Stimulated activated naive CD8-positive, alpha-beta T cell treated with anti-CD3 and anti-CD28 coated beads, Interleukin-15, Interleukin-2, amounts not matched to agents 100 ng/mL and 50 ng/mL, for 24 hours (primary cell): ENCODE measurements at regions not wholly inside any gene's neighbourhood (a gene's known extent, or its start where the extent isn't known, plus 50 kb on each side); places are given as distances from the start of the nearest gene placed in this dataset.

ENCODE experiments used
- H3K27ac Mint-ChIP-seq: one replicate; pipeline ENCODE4 v1.8.0; 2021; ENCODE audit warnings: mild to moderate bottlenecking, mixed read lengths
- H3K27me3 Mint-ChIP-seq: one replicate; pipeline ENCODE4 v1.8.0; 2021; ENCODE audit warnings: mixed read lengths
- H3K36me3 Mint-ChIP-seq: one replicate; pipeline ENCODE4 v1.8.0; 2021; ENCODE audit warnings: low read depth, mixed read lengths
- H3K4me1 Mint-ChIP-seq: one replicate; pipeline ENCODE4 v1.8.0; 2021; ENCODE audit warnings: low read depth, mixed read lengths
- H3K4me3 Mint-ChIP-seq: one replicate; pipeline ENCODE4 v1.8.0; 2021; ENCODE audit warnings: mild to moderate bottlenecking, mixed read lengths
- H3K9me3 Mint-ChIP-seq: one replicate; pipeline ENCODE4 v1.8.0; 2021; ENCODE audit warnings: mixed read lengths

DNA sequence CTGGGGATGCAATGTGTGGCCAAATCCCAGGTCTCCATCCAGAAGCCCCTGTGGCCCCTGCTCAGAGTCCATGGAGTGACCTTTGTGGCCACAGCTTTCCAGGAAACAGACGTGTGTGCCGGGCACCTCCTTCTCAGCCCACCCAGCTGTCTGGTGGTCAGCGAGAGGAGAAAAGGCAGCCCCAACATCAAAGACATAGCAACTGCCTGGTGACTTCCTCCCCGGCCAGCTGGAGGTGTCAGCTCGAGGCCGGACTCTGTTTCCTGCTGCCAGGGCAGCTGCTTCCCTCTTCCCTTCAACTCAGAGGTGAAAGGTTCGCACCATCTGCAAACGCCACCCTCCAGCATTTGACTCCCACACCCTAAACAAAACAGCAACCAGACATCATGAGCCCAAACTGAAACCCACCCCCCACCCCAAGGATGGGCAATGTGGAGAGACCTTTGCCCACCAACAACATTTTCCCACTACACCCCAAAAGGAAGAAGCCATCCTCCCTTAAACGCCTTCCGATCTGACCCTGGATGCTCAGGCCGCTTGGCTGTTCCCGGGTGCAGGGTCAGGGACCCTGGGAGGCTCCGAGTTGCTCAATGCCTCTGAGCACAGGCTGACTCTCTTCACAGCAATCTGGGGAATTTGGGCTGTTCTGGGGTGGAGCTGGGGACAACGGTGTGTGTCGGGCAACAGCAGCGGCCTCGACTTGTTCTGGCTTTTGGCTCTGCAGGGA is 162.3 kb downstream of the PSMG1 start:
- Mint-ChIP-seq H3K4me3 (no peak overlapping the region), H3K4me1 (peaks cover 9% of the 10 kb centered on the region), H3K9me3 (peaks cover 10% of the 10 kb centered on the region), H3K27me3 (peaks cover 5% of the 10 kb centered on the region), H3K36me3 (no peaks in the 10 kb centered on the region), H3K27ac (no peak overlapping the region)

DNA sequence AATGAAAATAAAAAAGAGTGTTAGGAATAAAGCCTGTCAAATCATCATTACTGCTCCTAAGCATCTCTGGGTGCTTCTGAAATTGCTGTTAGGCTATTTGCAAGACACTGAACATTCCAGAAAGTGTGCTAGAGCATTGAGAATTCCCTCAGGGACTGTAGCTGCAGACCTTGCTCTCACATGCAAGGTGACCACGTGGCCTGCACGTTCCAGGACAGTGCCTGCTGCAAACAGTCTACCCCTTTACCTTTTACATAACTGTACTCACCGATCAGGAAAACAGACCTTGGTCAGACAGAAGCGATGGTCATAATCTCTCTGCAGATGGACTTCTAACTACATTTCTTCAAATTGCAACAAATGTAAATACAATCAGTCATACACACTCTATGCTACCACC is 164.5 kb downstream of the PSMG1 start:
- no peaks in the 10 kb centered on the region for H3K9me3 Mint-ChIP-seq
- H3K27ac Mint-ChIP-seq = no peak overlapping the region
- H3K36me3 Mint-ChIP-seq = no peaks in the 10 kb centered on the region
- H3K4me3 Mint-ChIP-seq = no peak overlapping the region
- H3K27me3 Mint-ChIP-seq = peaks cover 5% of the 10 kb centered on the region
- peaks cover 9% of the 10 kb centered on the region for H3K4me1 Mint-ChIP-seq

GRCh38 chr21:39016740-39017315 is 166.4 kb downstream of the PSMG1 start:
- peak overlapping the region; percentile 12 for H3K27ac Mint-ChIP-seq
- peaks cover 5% of the 10 kb centered on the region for H3K27me3 Mint-ChIP-seq
- no peaks in the 10 kb centered on the region for H3K9me3 Mint-ChIP-seq
- peaks cover 9% of the 10 kb centered on the region for H3K4me1 Mint-ChIP-seq
- H3K36me3 Mint-ChIP-seq = no peaks in the 10 kb centered on the region
- H3K4me3 Mint-ChIP-seq = no peak overlapping the region

DNA sequence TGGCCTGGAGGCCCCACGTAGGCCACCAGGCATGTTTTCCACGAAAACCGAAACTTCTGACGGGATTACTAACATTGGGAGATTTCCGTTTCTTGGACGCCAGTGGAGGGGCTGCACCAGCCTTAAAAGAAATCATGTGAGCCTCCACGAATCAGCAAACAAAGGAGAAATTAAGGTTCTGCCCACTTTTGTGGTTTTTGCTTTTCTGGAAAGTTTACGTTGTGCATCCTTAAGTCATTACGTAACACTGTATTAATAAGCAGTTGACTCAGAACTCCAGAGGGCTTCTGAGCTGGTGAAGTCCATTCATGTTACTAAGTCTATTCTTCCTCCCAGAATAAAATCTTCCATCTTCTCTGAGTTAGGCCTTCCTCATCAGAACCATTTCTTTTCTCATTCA is 168.5 kb downstream of the PSMG1 start:
- Mint-ChIP-seq H3K27me3 (peaks cover 5% of the 10 kb centered on the region), H3K36me3 (no peaks in the 10 kb centered on the region), H3K4me3 (no peak overlapping the region), H3K4me1 (peaks cover 12% of the 10 kb centered on the region), H3K9me3 (no peaks in the 10 kb centered on the region), H3K27ac (no peak overlapping the region)

DNA sequence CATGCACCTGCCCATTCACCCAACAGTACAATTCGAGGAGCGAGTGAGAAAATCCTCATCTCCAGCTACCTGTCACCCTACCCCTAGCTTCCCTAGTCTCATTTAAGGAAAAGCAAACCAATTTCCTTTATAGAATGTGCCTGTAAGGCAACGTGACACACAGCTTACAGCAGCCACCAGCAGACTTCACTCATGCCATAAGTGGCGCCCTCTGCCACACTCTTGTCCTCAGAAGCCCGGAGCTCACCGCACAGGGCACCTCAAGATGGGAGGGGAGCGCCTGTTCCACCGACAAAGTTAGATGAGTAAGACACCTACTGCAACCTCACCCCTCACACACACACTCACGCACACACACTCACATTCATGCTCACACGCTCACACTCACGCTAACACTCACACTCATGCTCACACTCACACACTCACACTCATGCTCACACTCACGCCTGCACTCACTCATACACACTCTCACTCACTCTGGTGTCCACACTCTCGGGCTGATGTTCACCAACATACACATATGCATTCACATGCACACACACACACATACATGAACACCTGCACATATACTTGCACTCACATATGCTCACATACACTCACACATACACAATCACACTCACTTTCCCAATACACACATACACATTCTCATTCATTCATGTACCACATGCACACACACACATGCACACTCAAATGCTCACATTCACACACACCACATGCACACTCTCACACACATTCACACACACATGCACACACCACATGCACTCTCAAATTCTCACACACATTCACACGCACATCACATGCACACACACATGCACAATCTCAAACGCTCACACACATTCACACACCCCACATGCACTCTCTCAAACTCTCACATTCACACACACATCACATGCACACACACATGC is 170.7 kb downstream of the PSMG1 start:
- Mint-ChIP-seq H3K27ac (no peak overlapping the region), H3K9me3 (no peaks in the 10 kb centered on the region), H3K4me3 (no peak overlapping the region), H3K36me3 (no peaks in the 10 kb centered on the region), H3K27me3 (peaks cover 6% of the 10 kb centered on the region), H3K4me1 (peaks cover 12% of the 10 kb centered on the region)

DNA sequence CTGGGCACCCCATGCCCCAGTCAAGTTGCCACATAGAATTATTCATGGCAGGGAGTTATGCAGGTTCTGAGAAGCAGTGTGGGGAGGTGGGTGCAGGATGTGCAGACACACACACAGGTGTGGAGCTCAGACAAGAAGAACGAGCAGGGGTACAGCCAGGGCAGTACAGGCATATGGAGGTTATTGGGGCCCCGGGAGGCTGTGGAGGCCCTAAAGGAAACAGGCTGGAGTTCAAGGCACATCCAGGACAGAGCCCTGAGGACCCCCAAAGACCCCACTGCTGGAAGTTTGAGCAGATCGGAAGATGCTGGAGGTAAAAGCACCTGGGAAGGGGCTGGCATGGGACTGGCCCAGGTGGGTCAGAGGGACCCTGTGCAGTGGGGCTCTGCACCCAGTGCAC is 171.3 kb downstream of the PSMG1 start:
- Mint-ChIP-seq H3K4me1 (peaks cover 6% of the 10 kb centered on the region), H3K27ac (no peak overlapping the region), H3K27me3 (peaks cover 6% of the 10 kb centered on the region), H3K4me3 (no peak overlapping the region), H3K9me3 (no peaks in the 10 kb centered on the region), H3K36me3 (no peaks in the 10 kb centered on the region)

DNA sequence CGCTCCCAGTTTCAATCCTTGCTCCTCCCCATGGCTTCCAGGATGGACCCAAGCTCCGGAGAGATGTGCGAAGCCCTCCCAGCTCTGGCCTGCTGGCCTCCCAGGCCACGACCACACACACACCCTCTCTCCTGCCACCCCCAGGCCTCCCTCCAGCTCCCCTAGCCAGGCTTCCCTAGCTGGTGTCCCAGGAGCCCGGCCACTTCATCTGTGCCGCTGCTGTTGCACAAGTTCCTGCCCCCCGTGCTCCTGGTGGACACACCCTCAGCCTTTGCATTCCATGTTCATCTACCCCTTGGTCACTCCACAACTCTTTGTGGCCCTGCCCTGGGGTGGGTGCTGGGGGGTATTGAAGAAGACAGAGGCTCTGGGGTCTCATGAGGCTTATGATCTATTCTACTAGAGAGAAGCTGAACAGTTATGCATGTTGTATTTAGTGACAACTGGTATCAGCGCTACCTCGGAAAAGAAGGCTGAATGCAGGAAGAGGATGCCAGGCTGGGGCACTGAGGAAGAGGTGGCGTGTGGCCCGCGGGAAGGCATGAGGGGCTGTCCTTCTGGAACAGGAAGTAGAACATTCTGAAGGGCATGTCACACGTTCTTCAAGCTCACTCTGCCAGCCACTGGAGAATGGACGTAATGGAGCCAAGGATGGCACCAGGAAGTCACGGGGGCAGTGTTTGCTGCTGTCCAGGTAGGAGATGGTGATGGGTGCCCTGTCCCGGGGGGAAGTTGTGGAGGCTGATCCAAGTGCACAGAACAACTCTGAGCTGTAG is 172.4 kb downstream of the PSMG1 start:
- Mint-ChIP-seq H3K9me3 (no peaks in the 10 kb centered on the region), H3K4me1 (peaks cover 10% of the 10 kb centered on the region), H3K36me3 (no peaks in the 10 kb centered on the region), H3K4me3 (no peak overlapping the region), H3K27ac (no peak overlapping the region), H3K27me3 (peaks cover 6% of the 10 kb centered on the region)

GRCh38 chr21:39009587-39010225 is 173.5 kb downstream of the PSMG1 start:
- Mint-ChIP-seq H3K36me3 (no peaks in the 10 kb centered on the region), H3K4me1 (peaks cover 18% of the 10 kb centered on the region), H3K4me3 (no peak overlapping the region), H3K27ac (no peak overlapping the region), H3K27me3 (peaks cover 6% of the 10 kb centered on the region), H3K9me3 (no peaks in the 10 kb centered on the region)

- H3K27me3 Mint-ChIP-seq = peaks cover 6% of the 10 kb centered on the region
- no peaks in the 10 kb centered on the region for H3K9me3 Mint-ChIP-seq
- no peak overlapping the region for H3K4me3 Mint-ChIP-seq
- H3K36me3 Mint-ChIP-seq = no peaks in the 10 kb centered on the region
- H3K4me1 Mint-ChIP-seq = peaks cover 34% of the 10 kb centered on the region
- H3K27ac Mint-ChIP-seq = no peak overlapping the region
Observed at GRCh38 chr21:39007985-39008384, 175.3 kb downstream of the PSMG1 start.

- Mint-ChIP-seq H3K4me1 (peaks cover 34% of the 10 kb centered on the region), H3K27me3 (peaks cover 6% of the 10 kb centered on the region), H3K9me3 (no peaks in the 10 kb centered on the region), H3K27ac (no peak overlapping the region), H3K4me3 (no peak overlapping the region), H3K36me3 (no peaks in the 10 kb centered on the region)
Observed at GRCh38 chr21:39007532-39007931, 175.7 kb downstream of the PSMG1 start.

DNA sequence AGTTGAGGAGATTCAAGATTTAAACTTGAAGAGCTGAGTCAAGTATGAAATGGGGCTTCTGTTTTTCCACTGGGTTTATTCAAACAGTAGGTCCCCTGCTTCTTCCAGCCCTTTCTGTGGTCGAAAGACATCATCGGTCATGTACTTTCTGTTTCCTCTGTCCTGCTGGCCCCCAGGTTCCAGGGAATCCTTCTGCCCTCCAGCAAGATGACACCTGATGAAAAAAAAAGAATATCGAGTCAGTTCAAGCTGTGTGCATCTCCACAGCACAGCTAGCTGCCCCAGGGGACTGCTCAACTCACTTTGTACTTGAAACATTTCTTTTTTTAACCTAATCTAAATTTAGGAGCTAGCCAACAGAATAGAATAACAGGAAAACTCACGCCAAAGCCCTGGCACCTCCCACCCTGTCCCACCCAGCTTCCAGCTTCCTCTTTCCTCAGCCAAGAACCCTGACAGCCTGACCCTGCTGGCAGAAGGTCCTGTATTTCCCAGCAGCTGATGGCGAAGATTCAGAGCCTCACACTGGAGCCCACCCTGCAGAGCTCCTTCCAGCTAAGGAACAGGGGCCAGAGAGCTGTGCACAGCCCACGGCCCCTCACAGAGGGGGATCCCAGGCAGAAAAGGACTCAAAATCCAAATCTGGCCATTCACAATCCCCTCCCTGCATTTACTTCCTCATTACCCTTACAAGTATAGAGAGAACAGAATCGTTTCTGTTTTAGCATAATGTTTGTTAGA is 176.5 kb downstream of the PSMG1 start:
- peaks cover 6% of the 10 kb centered on the region for H3K27me3 Mint-ChIP-seq
- peaks cover 40% of the 10 kb centered on the region for H3K4me1 Mint-ChIP-seq
- H3K27ac Mint-ChIP-seq = peak overlapping the region; percentile 45
- no peaks in the 10 kb centered on the region for H3K9me3 Mint-ChIP-seq
- H3K4me3 Mint-ChIP-seq = no peak overlapping the region
- H3K36me3 Mint-ChIP-seq = no peaks in the 10 kb centered on the region

GRCh38 chr21:39005502-39005787 is 177.8 kb downstream of the PSMG1 start:
- Mint-ChIP-seq H3K27me3 (peaks cover 6% of the 10 kb centered on the region), H3K9me3 (no peaks in the 10 kb centered on the region), H3K4me3 (no peak overlapping the region), H3K4me1 (peaks cover 45% of the 10 kb centered on the region), H3K27ac (no peak overlapping the region), H3K36me3 (no peaks in the 10 kb centered on the region)

- Mint-ChIP-seq H3K36me3 (no peaks in the 10 kb centered on the region), H3K27ac (peak overlapping the region; percentile 81), H3K27me3 (peaks cover 6% of the 10 kb centered on the region), H3K9me3 (no peaks in the 10 kb centered on the region), H3K4me3 (no peak overlapping the region), H3K4me1 (peaks cover 51% of the 10 kb centered on the region)
Observed at GRCh38 chr21:39004634-39005501, 178.4 kb downstream of the PSMG1 start.
